HG03066 (cell line): ENCODE measurements at regions not wholly inside any gene's neighbourhood (a gene's known extent, or its start where the extent isn't known, plus 50 kb on each side); places are given as distances from the start of the nearest gene placed in this dataset.
"Not testable (repeated sequence)": the region's sequence is repeated elsewhere in the genome, so short reads cannot be mapped to it uniquely, and the experiment has no call there.

Experiments used
- ATAC-seq: cut with Tn5 transposase; IDR thresholded peaks from one replicate; pipeline ENCODE4 v1.9.1; 2021; ENCODE audit warnings: low read depth; ENCODE audit not compliant: unreplicated experiment

DNA sequence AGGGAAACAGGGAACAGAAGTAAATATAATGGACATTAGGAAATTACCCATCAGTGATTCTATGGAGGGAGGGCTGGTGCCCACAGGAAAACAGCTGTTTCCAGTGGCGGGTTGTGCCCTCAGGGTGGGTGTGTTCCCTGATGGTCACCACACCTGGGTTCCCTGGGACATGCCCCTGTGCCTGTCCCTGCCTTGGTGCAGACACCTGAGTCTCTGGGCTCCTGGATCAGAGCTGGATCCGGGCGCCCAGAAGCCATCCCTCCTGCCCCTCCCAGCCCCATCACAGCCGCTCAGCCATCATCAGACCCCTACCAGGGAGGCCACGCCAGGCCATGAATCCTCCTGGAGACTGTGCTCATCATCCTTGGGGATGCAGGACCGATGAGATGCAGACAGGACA, 307.2 kb upstream of the SFSWAP start:
- no peak for ATAC-seq

GRCh38 chr12:131404705-131405104, 306.2 kb upstream of the SFSWAP start:
- ATAC-seq, result no peak

DNA sequence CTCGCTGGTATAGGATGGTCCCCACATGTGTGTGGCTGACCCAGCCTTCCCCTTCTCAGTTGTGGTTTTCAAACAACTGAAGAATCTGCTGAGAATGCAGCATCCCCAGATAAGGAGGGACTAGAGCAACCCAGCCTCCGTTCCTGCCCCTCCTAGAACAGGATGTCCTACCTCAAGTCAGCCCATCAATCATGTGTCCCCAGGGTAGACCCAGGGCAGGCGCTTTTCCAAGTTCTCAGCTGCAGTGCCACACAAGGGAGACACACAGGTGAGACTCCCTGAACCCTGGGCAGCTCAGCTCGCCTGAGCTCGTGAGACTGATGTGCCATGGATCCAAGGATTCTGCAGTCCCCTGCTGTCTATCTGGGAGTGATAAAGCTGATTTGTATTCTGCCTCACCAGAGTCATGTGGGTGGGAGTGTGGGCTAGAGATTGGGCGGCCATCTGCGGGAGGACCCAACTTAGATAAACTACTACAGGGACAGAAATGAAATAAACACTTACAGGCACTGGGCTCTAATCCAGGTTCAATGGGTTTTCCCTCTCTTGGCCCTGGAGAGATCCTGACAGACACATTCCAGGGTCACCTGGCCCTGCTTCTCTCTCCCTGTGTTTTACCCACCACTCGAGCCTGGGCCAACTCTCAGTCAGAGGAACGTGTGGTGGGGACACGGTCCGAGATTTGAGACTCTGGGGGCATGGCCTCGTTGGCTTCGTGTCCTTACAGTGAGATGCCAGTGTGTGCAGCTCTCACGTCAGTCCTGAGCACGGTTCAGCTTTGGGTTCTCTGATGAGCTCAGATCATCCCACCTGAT, 303.5 kb upstream of the SFSWAP start:
- ATAC-seq, result no peak

- ATAC-seq, result no peak
Measured at GRCh38 chr12:131408036-131408365, 302.9 kb upstream of the SFSWAP start.

DNA sequence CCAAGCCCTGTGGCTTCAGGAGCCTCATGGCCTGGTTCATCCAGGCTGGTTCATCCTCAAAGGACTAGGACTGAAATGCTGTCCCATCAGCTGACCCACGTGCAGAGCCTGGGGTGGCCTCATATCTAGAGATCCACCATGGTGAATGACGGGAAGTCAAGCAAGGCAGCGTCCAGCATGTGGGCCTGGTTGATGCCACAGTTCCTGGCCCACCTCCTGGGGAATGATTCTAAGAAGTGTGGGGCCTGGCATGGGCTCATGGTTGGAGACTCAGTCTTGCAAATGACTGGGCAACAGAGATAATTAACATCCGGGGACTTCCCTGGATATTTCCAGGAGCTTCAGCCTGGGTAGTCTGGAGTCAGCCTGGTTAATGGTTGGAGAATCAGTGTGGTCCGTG, 302.4 kb upstream of the SFSWAP start:
- ATAC-seq, result no peak

- ATAC-seq, result no peak
Measured at GRCh38 chr12:131409211-131409610, 301.7 kb upstream of the SFSWAP start.

GRCh38 chr12:131411827-131412226, 299.1 kb upstream of the SFSWAP start:
- ATAC-seq, result not testable (repeated sequence)

GRCh38 chr12:131413006-131413405, 297.9 kb upstream of the SFSWAP start:
- no peak for ATAC-seq

DNA sequence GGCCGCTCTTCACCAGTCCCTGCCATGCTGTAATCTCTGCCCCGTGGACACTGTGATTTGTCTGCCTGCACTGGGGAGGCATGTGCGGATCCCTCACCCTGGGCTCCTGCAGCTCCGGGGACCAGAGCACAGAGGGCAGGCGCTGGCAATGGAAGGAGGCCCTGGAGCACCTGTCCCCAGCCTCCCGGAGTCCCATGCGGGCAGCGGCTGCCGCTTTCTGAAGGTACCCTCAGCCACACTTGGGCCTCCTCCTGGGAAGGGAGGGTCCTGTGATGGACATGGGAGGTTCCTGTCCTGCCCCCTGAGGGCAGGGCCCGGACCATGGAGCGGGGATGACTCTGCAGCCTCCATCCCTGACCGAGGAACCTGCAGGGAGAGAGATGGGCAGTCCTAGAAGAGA, 297.4 kb upstream of the SFSWAP start:
- ATAC-seq, result no peak

GRCh38 chr12:131414155-131414922, 296.6 kb upstream of the SFSWAP start:
- ATAC-seq, result not testable (repeated sequence)

GRCh38 chr12:131415781-131416180, 295.1 kb upstream of the SFSWAP start:
- ATAC-seq, result no peak

- no peak for ATAC-seq
Measured at GRCh38 chr12:131418121-131418520, 292.8 kb upstream of the SFSWAP start.

DNA sequence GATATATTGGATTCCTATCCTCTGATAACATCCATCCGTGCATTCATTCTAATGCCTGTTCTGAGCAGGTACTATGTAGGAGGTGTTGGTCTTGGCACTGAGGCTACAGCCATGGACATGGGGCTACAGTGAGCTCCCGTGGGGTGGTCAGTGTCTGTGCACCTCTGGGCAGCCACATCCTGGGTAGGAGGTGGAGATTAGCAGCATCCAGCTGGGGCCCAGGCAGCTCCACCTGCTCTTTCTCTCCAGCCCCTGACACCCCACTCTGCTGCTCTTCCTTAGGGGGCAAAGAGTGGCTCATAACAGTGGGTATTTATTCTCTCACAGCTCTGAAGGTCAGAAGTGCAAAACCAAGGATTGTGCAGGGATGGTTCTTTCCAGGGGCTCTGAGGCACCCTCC, 292.0 kb upstream of the SFSWAP start:
- no peak for ATAC-seq

GRCh38 chr12:131420867-131421447, 289.9 kb upstream of the SFSWAP start:
- ATAC-seq, result no peak

DNA sequence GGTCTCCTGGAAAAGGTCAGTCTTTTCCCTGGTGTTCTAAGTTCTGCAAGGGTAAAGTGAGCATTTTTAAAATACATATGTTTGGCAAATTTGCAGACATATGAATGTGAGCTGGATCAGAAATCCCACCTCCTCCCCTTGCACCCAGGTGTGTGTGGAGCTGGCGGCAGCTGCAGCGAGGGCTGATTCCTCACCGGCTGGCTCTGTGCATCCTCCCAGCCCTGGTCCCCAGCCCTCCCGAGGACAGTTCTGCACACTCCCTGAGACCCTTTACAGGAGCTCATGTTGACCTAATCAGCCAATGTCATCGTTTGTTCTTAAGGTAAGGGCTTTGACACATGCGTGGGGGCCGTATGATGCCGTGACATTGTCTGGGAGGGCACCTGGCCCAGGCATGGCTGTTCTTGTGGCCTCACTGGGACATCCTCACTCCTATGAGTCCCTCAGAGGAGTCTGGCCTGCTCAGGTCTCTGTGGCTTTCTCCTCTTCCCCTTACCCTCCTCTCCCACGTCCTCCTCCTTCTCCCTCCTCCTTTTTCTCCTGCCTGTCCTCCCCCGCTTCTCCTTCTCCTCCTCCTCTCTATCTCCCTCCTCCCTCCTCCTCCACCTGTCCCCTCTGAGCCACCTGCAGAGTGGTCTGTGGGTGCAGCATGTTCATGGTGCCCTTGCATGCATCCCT, 289.2 kb upstream of the SFSWAP start:
- no peak for ATAC-seq

DNA sequence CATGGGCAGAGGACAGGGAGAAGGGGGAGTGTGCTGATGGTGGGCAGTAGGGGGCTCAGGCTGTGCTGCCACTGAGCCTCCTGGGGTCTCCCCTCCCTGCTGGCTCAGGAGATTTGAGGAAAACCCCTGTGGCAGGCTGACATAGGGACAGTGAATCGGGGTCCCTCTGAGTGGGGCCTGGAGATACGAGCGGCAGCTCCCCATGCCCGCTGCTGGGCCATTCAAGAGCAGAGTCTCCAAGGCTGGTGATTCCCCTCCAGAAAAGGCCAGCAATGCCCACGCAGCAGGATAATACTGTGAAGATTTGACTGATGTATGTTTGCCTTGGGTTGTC, 288.7 kb upstream of the SFSWAP start:
- no peak for ATAC-seq

GRCh38 chr12:131422744-131423143, 288.1 kb upstream of the SFSWAP start:
- no peak for ATAC-seq

DNA sequence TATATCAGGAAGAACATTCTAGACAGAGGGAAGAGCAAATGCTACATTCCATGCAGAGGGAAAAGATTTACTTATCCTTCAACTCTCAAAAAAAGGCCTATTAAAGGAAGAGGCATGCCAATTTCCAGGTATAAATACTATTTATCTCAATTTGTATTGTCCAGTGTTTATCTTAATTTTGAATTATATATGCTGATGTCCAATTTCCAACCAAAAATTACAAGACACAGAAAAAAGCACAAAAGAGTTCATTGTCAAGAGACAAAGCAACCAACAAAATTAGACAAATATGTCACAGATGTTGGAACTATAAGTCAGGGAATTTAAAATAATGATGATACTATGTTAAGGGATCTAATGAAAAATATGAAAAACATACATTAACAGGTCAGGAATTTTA, 286.6 kb upstream of the SFSWAP start:
- ATAC-seq, result no peak

GRCh38 chr12:131425112-131426075, 285.5 kb upstream of the SFSWAP start:
- no peak for ATAC-seq

GRCh38 chr12:131428091-131428685, 282.7 kb upstream of the SFSWAP start:
- ATAC-seq, result no peak
